Caki2 (cell line): ENCODE measurements at regions not wholly inside any gene's neighbourhood (a gene's known extent, or its start where the extent isn't known, plus 50 kb on each side); places are given as distances from the start of the nearest gene placed in this dataset.
A peak's percentile ranks its signal among the peaks of the same experiment; 100 is the strongest.
"Not testable (repeated sequence)": the region's sequence is repeated elsewhere in the genome, so short reads cannot be mapped to it uniquely, and the experiment has no call there.

Experiments
- DNase-seq: peaks from one replicate; pipeline ENCODE4 v3.0.0-alpha.2; 2015; ENCODE audit warnings: low read depth
- in situ Hi-C: cut with HindIII; loops from 2 replicates; pipeline ENCODE4 v1.10.0; 2016; ENCODE audit warnings: low sequenced_read_pairs, low pct_unique_long_range_greater_than_20kb, mixed read lengths

DNA sequence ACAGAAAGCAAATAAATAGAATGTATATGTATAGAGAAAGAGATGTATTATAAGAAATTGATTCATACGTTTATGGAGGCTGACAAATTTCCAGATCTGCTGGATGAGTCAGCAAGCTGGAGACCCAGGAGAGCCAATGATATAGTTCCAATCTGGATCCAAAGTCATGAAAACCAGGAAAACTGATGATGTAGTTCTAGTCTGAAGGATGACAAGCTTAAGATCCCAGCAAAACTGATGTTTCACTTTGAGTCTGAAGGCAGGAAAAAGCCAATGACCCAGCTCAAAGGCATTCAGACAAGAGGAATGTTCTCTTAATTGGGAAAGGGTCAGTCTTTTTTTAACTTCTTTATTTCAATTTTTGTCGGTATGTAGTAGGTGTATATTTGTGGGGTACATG is 102.6 kb downstream of the LHFPL1 start:
- in situ Hi-C loops: no loop called here
- no peak for DNase-seq

DNA sequence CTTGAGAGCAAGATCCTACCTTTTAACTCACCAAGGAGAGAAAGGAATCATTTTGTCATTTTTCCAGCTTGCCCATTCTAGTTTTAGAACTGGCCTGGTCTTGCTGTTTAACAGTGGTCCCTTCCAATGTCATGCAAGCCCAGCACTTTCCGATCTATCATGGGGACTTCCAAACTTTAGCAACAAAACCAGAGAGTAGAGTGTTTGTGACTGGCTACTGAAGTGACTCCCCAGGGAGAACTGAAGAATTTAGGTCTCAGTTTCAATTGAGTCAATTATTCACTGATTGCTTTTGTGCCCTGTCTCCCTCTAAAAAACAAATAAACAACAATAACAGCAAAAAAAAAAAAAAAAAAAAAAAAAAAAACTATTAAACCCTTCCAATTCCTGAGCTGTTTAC is 108.3 kb downstream of the LHFPL1 start:
- in situ Hi-C loops: no loop called here
- DNase-seq: no peak

DNA sequence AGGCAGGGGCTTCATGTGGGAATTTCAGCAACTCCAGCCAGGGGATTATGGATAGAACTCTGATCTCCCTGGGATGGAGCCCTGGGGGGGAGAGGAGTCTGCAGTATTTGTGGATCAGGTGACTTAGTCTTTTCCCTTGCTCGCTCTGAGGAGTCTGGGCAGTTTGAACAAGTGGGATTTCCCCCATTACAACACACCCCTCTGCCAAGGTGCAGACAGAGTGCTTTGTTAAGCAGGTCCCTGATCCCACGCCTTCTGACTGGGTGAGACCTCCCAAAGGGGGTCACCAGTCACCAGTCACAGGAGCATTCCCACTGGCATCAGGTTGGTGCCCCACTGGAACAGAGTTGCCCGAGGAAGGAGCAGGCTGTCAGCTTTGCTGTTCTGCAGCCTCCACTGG is 123.9 kb downstream of the LHFPL1 start:
- in situ Hi-C loops: no loop called here
- DNase-seq: no peak

DNA sequence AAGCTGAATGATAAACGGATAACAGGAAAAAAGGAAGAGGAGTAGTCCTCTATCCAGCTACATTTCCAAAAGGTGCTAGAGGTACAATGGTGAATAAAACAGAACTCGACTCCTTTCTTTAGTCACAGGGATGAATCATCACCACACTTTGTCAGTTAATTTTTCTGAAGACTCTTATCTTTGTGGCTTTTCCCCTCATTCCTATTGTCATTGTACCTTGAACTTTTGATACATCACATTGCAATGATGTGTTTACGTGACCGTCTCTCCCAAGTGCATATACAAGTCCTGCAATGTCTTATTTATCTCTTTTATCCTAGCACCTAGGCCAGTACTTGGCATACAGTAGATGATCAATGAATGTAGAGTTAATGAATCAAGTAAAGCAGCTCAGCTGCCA is 134.7 kb downstream of the LHFPL1 start:
- no peak for DNase-seq
- in situ Hi-C loops: no loop called here

DNA sequence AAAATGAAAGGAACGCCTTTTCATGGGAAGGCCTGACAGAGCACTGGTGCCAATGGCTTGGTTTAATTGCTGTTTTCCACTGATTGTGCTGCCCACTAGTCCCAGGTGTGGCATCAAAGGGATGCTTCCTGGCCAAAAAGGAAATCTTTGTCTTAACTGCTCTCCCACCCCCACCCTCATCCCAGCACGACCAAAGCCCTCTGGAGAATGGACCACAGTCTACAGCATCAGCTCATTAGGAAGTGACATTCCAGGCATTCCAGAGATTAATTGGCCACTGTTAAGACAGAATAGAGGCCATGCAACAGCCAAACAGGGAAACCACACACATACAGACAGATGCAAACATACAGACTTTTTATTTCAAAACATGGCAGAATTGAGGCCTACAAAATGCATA is 143.2 kb downstream of the LHFPL1 start:
- no peak for DNase-seq
- in situ Hi-C loops: no loop called here

DNA sequence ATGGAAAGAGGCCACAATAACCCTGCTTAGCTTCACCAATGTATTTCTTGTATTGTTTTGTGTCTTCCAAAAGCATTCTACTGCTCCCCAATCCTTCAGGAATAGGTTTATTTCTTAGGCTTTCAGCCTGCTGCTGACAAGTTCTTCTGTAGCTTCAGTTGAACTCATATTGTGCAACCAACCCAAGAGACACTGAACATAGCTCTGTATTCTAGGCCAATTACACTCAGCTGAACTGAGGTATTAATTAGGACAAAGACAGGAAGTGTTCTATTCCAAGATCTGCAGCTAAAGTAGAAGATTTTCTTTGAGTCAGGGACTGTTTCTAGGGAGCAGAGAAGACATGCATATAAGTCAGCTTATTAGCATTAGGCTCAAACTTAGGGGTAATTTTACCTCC is 151.8 kb downstream of the LHFPL1 start:
- DNase-seq: no peak
- in situ Hi-C loops: no loop called here

DNA sequence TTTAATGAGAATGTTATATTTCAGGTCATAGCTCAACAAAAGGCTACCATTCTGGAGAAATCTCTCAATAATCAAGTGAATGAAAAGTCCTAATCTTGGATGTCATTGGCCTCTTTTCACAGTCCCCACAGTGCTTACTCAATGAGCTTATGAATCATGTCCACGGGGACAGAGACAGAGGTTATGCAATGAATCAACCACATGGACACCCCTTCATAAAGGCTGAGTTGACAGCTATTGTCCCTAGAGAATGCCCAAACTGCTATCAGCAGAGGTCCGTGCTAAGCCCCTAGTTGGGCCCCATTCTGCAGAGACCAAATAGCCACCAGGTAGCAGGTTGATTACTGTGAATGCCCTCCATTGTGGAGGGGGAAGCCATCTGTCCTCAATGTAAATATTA is 158.1 kb downstream of the LHFPL1 start:
- no peak for DNase-seq
- in situ Hi-C loops: no loop called here

DNA sequence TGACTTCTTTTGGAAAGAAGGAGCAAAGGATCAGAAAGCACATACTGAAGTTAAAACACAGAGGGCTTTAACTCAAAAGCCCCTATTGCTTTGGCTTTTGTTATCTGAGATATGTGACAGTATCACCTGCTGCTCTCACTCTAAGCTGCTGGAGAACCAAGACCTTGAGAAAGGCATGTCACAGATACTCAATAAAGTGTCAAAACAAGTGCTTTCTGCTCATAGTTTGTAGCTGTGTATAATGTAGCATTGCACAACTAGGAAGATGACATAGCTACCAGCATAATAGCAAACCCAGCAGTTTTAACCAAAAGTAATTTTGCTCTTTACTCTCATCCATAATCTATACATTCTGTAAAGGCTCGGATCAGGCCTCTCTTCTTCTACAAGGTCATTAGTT is 159.6 kb downstream of the LHFPL1 start:
- DNase-seq: no peak
- in situ Hi-C loops: no loop called here

DNA sequence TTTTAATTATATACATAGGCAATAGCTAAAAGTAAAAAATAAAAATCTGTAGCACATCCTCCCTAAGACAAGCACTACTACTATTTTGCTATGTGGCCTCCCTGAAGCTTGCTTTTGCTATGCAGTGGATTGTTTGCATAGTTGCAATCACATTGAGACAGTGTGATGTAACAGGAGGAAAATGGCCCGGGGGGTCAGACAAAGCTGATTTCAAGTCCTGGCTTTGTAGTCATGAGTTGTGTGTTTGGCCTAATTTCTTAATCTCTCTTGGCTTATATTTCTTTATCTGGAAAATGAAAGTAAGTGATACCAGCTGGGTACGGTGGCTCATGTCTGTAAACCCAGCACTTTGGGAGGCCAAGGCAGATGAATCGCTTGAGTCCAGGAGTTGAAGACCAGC is 166.6 kb downstream of the LHFPL1 start:
- in situ Hi-C loops: no loop called here
- DNase-seq: no peak

DNA sequence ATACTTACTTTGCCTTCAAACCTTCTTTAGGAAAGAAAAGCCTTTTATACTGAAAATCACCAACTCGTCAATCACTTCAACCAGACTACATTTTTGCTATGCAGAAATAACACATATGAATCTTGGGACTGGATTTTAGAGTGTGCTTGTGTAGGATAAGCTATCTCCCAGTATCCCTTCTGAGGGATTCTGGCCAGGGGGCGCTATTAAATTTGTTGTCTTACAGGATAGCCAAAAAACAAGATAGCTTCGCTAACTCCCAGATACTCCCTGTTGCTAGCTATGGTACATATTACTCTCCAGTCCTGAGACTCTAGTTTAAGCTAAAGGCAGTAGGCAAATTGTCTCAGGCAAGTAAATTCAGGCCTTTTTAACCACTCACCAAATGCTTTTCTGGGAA is 167.2 kb downstream of the LHFPL1 start:
- in situ Hi-C loops: no loop called here
- no peak for DNase-seq

DNA sequence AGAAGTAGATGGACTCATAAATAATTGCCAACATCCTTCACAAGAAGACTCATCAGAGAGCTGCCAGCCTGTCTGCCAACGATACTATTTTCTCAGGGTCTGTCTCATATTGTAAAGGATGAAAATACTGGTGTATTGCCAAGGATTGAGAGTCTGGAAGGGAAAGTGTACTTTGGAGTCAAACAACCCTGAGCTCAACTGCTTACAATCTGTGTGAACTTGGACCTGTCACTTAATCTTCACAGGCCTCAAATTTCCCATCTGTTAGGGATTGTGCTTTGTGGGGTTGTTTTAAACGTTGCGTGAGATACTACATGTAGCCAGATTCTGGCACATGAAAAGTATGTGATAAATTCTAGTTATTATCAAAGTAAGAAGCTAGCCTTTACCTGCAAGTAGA is 169.1 kb downstream of the LHFPL1 start:
- in situ Hi-C loops: no loop called here
- no peak for DNase-seq

DNA sequence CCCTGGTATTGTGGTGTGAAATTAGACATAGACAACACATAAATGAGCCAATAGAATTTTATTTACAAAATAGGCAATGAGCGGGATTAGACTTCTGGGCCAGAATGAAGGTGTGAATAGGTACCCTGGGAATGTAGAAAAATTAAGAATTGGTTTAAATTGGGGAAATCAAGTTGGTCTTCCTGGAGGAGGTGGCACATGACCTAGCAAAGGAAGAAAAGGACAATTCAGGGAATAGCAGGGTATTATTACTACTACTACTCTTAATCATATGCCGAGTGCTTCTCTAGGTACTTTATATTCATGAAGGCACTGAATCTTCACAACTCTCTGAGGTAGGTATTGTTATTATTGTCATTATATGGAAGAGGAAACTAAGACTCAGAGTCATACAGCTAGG is 202.1 kb downstream of the LHFPL1 start:
- in situ Hi-C loops: no loop called here
- DNase-seq: no peak

DNA sequence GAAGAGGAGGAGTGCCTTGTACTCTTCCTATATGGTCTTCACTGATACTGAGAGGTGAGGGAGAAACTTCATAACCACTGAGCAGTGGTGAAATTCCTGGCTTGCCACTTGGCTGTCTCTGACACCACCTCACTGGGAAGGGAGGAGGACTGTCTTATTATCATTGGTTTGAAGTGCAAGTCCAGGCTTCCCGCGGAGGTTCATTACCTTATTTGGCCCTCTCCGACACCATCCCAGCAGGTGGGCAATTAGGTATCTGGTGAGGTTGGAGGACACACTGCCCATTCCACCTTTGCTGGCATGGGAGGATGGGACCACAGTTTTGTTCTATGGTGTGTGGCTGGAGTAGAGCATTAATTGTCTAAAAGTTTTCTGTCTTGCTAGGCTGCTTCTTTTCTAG is 206.1 kb downstream of the LHFPL1 start:
- no peak for DNase-seq
- in situ Hi-C loops: no loop called here

DNA sequence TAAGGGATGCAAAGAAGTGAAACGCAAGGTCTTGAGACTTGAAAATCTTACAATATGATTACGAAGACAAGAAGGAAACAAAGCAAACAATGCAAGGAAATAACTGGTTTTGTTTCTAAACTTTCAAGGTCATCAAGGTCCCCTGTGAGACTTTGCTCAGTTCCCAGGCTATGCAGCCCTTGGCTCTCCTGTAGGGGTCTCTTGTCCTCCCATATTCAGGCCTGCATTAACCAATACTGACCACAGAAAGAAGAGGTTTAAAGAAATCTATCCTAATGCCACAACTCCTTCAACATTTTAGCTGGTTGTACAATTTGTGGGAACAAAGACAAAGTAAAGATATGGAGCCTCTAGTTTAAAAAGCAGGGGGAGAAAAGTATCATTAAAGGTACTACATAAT is 209.2 kb downstream of the LHFPL1 start:
- in situ Hi-C loops: no loop called here
- no peak for DNase-seq

DNA sequence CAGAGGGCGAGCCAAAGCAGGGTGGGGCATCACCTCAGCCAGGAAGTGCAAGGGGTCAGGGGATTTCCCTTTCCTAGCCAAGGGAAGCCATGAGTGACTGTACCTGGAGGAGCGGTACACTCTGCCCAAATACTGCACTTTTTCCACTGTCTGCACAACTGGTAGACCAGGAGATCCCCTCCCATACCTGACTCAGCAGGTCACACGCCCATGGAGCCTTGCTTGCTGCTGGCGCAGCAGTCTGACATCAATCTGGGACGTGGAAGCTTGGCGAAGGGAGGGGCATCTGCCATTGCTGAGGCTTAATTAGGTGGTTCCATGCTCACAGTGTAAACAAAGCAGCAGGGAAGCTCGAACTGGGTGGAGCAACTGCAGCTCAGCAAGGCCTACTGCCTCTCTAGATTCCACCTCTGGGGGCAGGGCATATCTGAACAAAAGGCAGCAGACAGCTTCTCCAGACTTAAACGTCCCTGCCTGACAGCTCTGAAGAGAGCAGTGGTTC is 217.7 kb downstream of the LHFPL1 start:
- in situ Hi-C loops: not testable (repeated sequence)
- DNase-seq: peak; percentile 2

DNA sequence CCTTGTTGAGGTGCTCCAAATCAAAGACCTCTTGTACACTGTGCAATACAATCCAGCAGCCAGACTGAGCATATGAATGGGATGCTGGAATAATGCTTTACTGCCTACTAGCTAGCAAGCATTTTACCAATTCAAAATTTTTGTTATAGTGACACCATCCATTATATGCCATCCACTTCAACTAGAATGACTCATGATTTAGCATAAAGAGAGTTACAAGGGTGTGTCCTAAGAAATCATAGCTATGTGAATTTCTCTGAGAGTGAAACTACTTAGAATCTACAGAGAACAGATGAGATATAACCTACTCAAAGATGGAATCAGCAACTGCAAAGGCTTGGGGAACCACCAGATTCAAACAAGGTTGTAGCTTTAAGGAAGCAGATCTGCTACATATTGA is 221.9 kb downstream of the LHFPL1 start:
- in situ Hi-C loops: no loop called here

DNA sequence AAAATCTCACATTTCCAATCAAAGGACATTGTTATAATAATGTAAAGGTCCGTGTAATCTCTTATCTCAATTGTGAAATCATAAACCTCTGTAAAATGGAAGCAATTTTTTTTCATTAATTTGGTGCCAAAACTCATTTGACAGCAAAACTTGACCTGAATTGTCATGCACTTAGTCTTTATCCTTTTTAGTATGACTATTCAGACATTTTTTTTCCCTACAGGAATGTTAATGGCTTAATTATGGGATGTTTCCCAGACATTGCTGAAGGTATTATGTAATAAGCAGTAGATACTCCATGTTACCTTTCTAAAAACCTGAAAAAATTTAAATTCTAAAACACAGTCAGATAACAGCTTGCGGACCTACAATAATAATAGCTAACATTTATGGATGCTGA is 228.9 kb downstream of the LHFPL1 start:
- in situ Hi-C loops: no loop called here
- DNase-seq: no peak

More for the DNA sequence above, 221.9 kb downstream of the LHFPL1 start:
- no peak for DNase-seq

DNA sequence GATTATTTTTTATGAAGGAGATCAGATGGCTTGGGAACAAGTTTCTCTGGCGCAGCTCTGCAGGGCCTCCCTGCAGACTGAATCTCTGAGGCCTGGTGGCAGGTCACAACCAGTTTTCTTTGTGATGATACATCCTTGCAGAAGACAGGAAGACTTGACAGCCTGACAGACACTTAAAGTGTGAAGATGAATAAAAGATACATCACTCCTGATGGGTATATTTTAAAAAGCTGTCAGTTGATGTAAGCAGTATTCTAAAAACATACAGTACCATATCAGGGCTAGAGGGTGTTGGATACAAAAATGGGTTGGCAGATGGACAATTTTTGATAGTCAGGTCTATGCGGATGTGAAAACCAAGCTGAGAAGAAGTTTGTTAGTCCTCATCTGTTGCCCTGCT is 239.5 kb downstream of the LHFPL1 start:
- in situ Hi-C loops: no loop called here
- no peak for DNase-seq

DNA sequence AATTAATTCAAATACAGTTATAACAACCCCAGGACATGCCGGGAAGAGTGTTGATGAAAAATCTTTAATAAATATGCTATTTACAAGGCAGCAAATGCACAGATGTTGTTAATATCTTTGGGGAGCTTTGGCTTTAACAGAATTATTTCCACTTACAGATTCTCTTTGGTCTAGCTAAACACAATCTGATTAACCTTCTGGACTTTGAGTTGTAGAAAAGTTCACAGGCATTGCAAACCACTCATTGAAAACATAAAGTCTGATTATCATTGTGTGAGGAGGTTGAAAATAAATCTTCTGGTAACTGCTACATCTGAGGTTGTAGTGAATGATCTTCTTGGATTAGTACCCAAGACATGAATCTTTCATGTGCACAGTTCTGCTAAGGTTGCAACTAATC is 255.6 kb downstream of the LHFPL1 start:
- in situ Hi-C loops: no loop called here
- no peak for DNase-seq

DNA sequence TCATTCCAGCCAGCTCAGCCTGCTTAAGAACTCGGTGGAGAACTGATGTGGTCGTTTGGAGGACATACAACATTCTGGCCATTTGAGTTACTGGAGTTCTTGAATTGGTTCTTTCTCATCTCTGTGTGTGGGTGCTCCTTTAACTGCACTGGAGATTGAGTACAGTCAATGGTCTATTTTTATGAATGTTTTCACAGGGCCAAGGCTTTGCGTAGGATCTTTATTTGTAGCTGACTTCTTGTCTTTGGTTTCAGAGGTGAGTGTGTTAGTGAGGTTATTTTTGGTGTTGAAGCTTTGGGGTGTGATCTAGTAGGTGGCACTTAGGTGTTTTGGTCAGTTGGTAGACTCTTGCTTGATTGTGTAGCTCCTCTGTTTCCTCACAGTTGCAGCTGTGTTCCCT is 288.4 kb downstream of the LHFPL1 start:
- DNase-seq: no peak
- in situ Hi-C loops: no loop called here

DNA sequence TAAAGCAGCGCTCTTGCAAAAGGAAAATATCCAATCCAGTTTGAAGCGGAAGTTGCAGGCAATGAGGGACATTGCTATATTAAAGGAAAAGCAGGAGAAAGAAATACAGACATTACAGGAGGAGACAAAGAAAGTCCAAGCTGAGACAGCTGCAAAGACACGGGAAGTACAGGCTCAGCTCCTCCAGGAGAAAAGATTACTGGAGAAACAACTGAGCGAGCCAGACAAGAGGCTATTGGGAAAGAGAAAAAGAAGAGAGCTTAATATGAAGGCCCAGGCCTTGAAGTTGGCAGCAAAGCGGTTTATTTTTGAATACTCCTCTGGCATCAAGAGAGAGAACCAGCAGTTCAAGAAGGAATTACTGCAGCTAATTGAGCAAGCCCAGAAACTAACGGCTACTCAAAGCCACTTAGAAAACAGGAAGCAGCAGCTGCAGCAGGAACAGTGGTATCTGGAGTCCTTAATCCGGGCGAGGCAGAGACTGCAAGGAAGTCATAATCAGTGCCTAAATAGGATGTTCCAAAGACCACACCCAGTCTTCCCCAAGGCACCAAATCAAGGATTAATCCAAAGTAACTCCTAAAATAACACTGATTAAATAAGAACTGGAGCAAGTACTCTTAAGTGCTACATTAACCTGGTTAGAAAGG is 298.0 kb downstream of the LHFPL1 start:
- DNase-seq, in situ Hi-C loops: not testable (repeated sequence)
